SK-N-SH (cell line): ENCODE measurements at regions not wholly inside any gene's neighbourhood (a gene's known extent, or its start where the extent isn't known, plus 50 kb on each side); places are given as distances from the start of the nearest gene placed in this dataset.

Experiments
- CTCF ChIA-PET: fragments of 300-600, 350-600 bp; formaldehyde crosslinking; extraction: SDS; loops from one replicate; lab custom pipeline; 2021; lab: Yijun Ruan, JAX
- POLR2A ChIA-PET: fragments of 350-600 bp; sonication (Branson Sonifier 250); formaldehyde crosslinking; extraction: SDS; loops from one replicate; lab custom pipeline; 2020; ENCODE audit warnings: antibody characterized with exemption, inconsistent platforms; lab: Yijun Ruan, JAX
- DNase-seq: peaks from one replicate; pipeline ENCODE4 v3.0.0; 2012
- H2AFZ ChIP-seq: fragments of 200-600 bp; sonication (generic); 2 replicates; pipeline ENCODE4 v1.8.1; 2016; ENCODE audit warnings: antibody characterized with exemption, mild to moderate bottlenecking, low read depth
- H3F3A ChIP-seq: fragments of 200-600 bp; sonication (generic); replicated peaks from 2 replicates; pipeline ENCODE3; 2016; ENCODE audit warnings: antibody characterized with exemption, mild to moderate bottlenecking; ENCODE audit not compliant: insufficient read depth
- H3K27ac ChIP-seq, 2 experiments: fragments of 200-500 bp in 1 of 2; fragments of 200-600 bp in 1 of 2; sonication (Bioruptor generic) in 1 of 2; sonication (generic), shearing (Covaris generic) in 1 of 2; 2 replicates each; pipeline versions ENCODE4 v1.5.1 to v1.6.1; 2014 to 2016; ENCODE audit warnings: low read depth in 2 of 2, inconsistent platforms in 1 of 2, low read length in 1 of 2, mild to moderate bottlenecking in 1 of 2, mixed read lengths in 1 of 2
- H3K27me3 ChIP-seq: fragments of 200-600 bp; sonication (generic), shearing (Covaris generic); 2 replicates; pipeline ENCODE4 v1.6.1; 2016; ENCODE audit warnings: mixed run types; ENCODE audit not compliant: insufficient read depth
- H3K36me3 ChIP-seq, 2 experiments: fragments of 200-500 bp in 1 of 2; fragments of 200-600 bp in 1 of 2; sonication (Bioruptor generic) in 1 of 2; sonication (generic) in 1 of 2; replicated peaks in 1 of 2; 2 replicates each; pipeline versions ENCODE3 to v1.5.1; 2014 to 2016; ENCODE audit warnings: low read length in 1 of 2, mild to moderate bottlenecking in 1 of 2; ENCODE audit not compliant: insufficient read depth in 2 of 2, control insufficient read depth in 1 of 2
- H3K4me1 ChIP-seq, 2 experiments: fragments of 200-500 bp in 1 of 2; fragments of 200-600 bp in 1 of 2; sonication (Bioruptor generic) in 1 of 2; sonication (generic), shearing (Covaris generic) in 1 of 2; 2 replicates each; pipeline versions ENCODE4 v1.5.1 to v1.6.1; 2014 to 2016; ENCODE audit warnings: low read depth in 1 of 2, low read length in 1 of 2, mixed run types in 1 of 2; ENCODE audit not compliant: insufficient read depth in 2 of 2, control insufficient read depth in 1 of 2
- H3K4me2 ChIP-seq: fragments of 200-600 bp; sonication (generic), shearing (Covaris generic); 2 replicates; pipeline ENCODE4 v1.6.1; 2017; ENCODE audit warnings: mixed run types
- H3K4me3 ChIP-seq, 2 experiments: fragments of 200-500 bp in 1 of 2; fragments of 200-600 bp in 1 of 2; sonication (Bioruptor generic) in 1 of 2; sonication (generic), shearing (Covaris generic) in 1 of 2; 2 replicates each; pipeline versions ENCODE4 v1.5.1 to v1.8.1; 2014 to 2016; ENCODE audit warnings: low read depth in 2 of 2, inconsistent platforms in 1 of 2, low read length in 1 of 2, mild to moderate bottlenecking in 1 of 2, mixed read lengths in 1 of 2, moderate library complexity in 1 of 2
- H3K79me2 ChIP-seq: fragments of 200-600 bp; sonication (generic); 2 replicates; pipeline ENCODE4 v1.8.1; 2017; ENCODE audit warnings: mild to moderate bottlenecking; ENCODE audit not compliant: insufficient read depth
- H3K9ac ChIP-seq: fragments of 200-600 bp; sonication (generic); 2 replicates; pipeline ENCODE4 v1.6.1; 2017; ENCODE audit warnings: mixed run types
- H3K9me2 ChIP-seq: fragments of 200-600 bp; sonication (generic); 2 replicates; pipeline ENCODE4 v1.6.1; 2017; ENCODE audit warnings: mixed run types
- H3K9me3 ChIP-seq: fragments of 200-600 bp; sonication (generic); 2 replicates; pipeline ENCODE4 v1.6.1; 2017; ENCODE audit warnings: mixed run types, mild to moderate bottlenecking, moderate library complexity
- H4K20me1 ChIP-seq: fragments of 200-600 bp; sonication (generic); 2 replicates; pipeline ENCODE4 v1.6.1; 2017; ENCODE audit warnings: mild to moderate bottlenecking, mixed run types; ENCODE audit not compliant: insufficient read depth
- FOXJ3 ChIP-seq: sonication (generic); formaldehyde crosslinking; IDR thresholded peaks from 2 replicates; pipeline ENCODE4 v1.5.1; 2020; ENCODE audit warnings: mild to moderate bottlenecking, missing genetic modification reagents
- GATA2 ChIP-seq: sonication (generic); formaldehyde crosslinking; IDR thresholded peaks from 2 replicates; pipeline ENCODE4 v1.5.0; 2020; ENCODE audit warnings: mild to moderate bottlenecking, missing genetic modification reagents
- MXI1 ChIP-seq: IDR thresholded peaks from 2 replicates; pipeline ENCODE4 v1.6.1; 2012; ENCODE audit warnings: mild to moderate bottlenecking, low read depth, low read length, improper control_type of control experiment
- POLR2AphosphoS5 ChIP-seq: IDR thresholded peaks from 2 replicates; pipeline ENCODE4 v1.6.1; 2012; ENCODE audit warnings: low read depth, low read length
- RAD21 ChIP-seq: IDR thresholded peaks from 2 replicates; pipeline ENCODE4 v1.6.1; 2012; ENCODE audit warnings: mild to moderate bottlenecking, low read length
- RFX5 ChIP-seq: IDR thresholded peaks from 2 replicates; pipeline ENCODE4 v1.6.1; 2012; ENCODE audit warnings: mild to moderate bottlenecking, improper control_type of control experiment, low read length
- RXRA ChIP-seq: IDR thresholded peaks from 2 replicates; pipeline ENCODE4 v1.4.0; 2012; ENCODE audit warnings: low read depth, mild to moderate bottlenecking, borderline replicate concordance
- TCF12 ChIP-seq: IDR thresholded peaks from 2 replicates; pipeline ENCODE4 v1.4.0; 2012
- WGBS: methylation state at CpG from one replicate; pipeline ENCODE4 v1.1.6; 2017; ENCODE audit warnings: low lambda C conversion rate; 5-methylcytosine and 5-hydroxymethylcytosine counted together
- TF ChIP-seq, protein P1 (sequence below): IDR thresholded peaks from 2 replicates; pipeline ENCODE4 v1.4.0; 2012; ENCODE audit warnings: low read depth
- TF ChIP-seq, protein P2 (sequence below): fragments of 150-350 bp; IDR thresholded peaks from 2 replicates; pipeline ENCODE4 v1.6.1; 2017; ENCODE audit warnings: antibody characterized with exemption, low read length, low read depth, borderline replicate concordance
- TF ChIP-seq, protein P3 (sequence below): fragments of 200-600 bp; sonication (generic); IDR thresholded peaks from 2 replicates; pipeline ENCODE4 v1.6.1; 2017; ENCODE audit warnings: antibody characterized with exemption, mild to moderate bottlenecking, moderate library complexity

GRCh38 chr11:82007521-82007920, 726.1 kb downstream of the FAM181B start:
- no peaks in the 10 kb centered on the region for H3K9me3 ChIP-seq
- H3K27me3 ChIP-seq, result no peaks in the 10 kb centered on the region
- no peak overlapping the region for H3K4me3 ChIP-seq
- no peak overlapping the region for H3K9ac ChIP-seq
- DNase-seq, result no peak
- no peak overlapping the region for H3K27ac ChIP-seq
- no peaks in the 10 kb centered on the region for H3K36me3 ChIP-seq
- H2AFZ ChIP-seq, result no peak overlapping the region
- H4K20me1 ChIP-seq, result no peaks in the 10 kb centered on the region
- WGBS, result 37% methylated on average over 6 of the region's 6 CpGs
- no peaks in the 10 kb centered on the region for H3F3A ChIP-seq
- POLR2A ChIA-PET, result no interaction called here
- no peaks in the 10 kb centered on the region for H3K4me1 ChIP-seq
- no peaks in the 10 kb centered on the region; the same call in 1 of the 2 replicates for H3K9me2 ChIP-seq
- TF ChIP-seq TCF12 (no peak), MXI1 (no peak), GATA2 (no peak), RAD21 (no peak), FOXJ3 (no peak), RFX5 (no peak), POLR2AphosphoS5 (no peak), RXRA (no peak)
- TF ChIP-seq, protein P1, sequence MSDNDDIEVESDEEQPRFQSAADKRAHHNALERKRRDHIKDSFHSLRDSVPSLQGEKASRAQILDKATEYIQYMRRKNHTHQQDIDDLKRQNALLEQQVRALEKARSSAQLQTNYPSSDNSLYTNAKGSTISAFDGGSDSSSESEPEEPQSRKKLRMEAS, result no peak
- CTCF ChIA-PET, result no interaction called here
- no peaks in the 10 kb centered on the region for H3K79me2 ChIP-seq
- H3K4me2 ChIP-seq, result no peak overlapping the region

DNA sequence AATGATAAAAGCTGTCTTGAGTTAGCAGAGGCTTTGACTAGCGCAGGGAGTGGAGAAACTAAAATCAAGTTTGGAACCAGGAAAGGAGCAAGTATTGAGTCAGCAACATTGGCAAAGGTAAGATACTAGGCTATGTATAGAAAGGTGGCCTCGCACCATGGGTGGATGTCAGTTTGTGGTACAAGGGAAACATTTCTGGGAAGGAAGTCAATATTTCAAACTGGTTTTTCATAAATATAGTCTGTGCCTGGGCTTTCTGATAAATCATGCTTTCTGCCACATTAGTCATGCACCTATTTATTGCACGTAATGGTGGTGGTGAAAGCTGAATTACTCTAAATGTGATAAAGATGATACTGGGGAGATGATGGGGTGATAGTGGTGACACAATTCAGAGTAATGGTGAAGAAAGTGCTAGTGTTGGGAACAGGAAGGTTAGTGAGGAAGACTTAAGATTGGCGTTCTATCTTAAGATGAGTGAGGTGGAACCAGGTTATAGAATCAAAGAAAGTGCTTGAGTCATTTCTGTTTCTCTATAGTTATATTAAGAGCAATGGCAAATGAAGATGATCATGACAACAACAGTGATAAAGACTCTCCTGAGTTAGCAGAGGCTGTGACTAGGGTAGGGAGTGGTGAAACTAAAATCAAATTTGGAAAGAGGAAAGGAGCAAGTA, 729.0 kb downstream of the FAM181B start:
- TF ChIP-seq, protein P2, sequence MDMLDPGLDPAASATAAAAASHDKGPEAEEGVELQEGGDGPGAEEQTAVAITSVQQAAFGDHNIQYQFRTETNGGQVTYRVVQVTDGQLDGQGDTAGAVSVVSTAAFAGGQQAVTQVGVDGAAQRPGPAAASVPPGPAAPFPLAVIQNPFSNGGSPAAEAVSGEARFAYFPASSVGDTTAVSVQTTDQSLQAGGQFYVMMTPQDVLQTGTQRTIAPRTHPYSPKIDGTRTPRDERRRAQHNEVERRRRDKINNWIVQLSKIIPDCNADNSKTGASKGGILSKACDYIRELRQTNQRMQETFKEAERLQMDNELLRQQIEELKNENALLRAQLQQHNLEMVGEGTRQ, result no peak
- no peak for TF ChIP-seq RXRA
- TF ChIP-seq, protein P3, sequence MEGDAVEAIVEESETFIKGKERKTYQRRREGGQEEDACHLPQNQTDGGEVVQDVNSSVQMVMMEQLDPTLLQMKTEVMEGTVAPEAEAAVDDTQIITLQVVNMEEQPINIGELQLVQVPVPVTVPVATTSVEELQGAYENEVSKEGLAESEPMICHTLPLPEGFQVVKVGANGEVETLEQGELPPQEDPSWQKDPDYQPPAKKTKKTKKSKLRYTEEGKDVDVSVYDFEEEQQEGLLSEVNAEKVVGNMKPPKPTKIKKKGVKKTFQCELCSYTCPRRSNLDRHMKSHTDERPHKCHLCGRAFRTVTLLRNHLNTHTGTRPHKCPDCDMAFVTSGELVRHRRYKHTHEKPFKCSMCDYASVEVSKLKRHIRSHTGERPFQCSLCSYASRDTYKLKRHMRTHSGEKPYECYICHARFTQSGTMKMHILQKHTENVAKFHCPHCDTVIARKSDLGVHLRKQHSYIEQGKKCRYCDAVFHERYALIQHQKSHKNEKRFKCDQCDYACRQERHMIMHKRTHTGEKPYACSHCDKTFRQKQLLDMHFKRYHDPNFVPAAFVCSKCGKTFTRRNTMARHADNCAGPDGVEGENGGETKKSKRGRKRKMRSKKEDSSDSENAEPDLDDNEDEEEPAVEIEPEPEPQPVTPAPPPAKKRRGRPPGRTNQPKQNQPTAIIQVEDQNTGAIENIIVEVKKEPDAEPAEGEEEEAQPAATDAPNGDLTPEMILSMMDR, result no peak
- POLR2A ChIA-PET, result no interaction called here
- 40% methylated on average over 4 of the region's 4 CpGs for WGBS
- Histone ChIP-seq H3K27me3 (no peaks in the 10 kb centered on the region), H3K4me2 (no peak overlapping the region), H2AFZ (no peak overlapping the region), H3K9me3 (no peaks in the 10 kb centered on the region), H3K27ac (no peak overlapping the region), H4K20me1 (no peaks in the 10 kb centered on the region), H3F3A (no peaks in the 10 kb centered on the region), H3K79me2 (no peaks in the 10 kb centered on the region), H3K4me1 (no peaks in the 10 kb centered on the region), H3K36me3 (no peaks in the 10 kb centered on the region), H3K9me2 (no peaks in the 10 kb centered on the region), H3K9ac (no peak overlapping the region), H3K4me3 (no peak overlapping the region)
- no peak for DNase-seq
- CTCF ChIA-PET, result no interaction called here
